GM21390 (cell line): ENCODE measurements at regions not wholly inside any gene's neighbourhood (a gene's known extent, or its start where the extent isn't known, plus 50 kb on each side); places are given as distances from the start of the nearest gene placed in this dataset.
"Not testable (repeated sequence)": the region's sequence is repeated elsewhere in the genome, so short reads cannot be mapped to it uniquely, and the experiment has no call there.

Source experiments
- ATAC-seq: cut with Tn5 transposase; IDR thresholded peaks from one replicate; pipeline ENCODE4 v1.9.1; 2021; ENCODE audit not compliant: unreplicated experiment

GRCh38 chr4:49153011-49153410, 166.9 kb downstream of the CWH43 start:
- ATAC-seq = not testable (repeated sequence)

GRCh38 chr4:49154308-49155103, 168.4 kb downstream of the CWH43 start:
- ATAC-seq = peak; percentile 66

GRCh38 chr4:49155270-49155669, 169.2 kb downstream of the CWH43 start:
- ATAC-seq = not testable (repeated sequence)

GRCh38 chr4:49156309-49156708, 170.2 kb downstream of the CWH43 start:
- ATAC-seq = not testable (repeated sequence)

GRCh38 chr4:49157630-49158029, 171.6 kb downstream of the CWH43 start:
- ATAC-seq = not testable (repeated sequence)

GRCh38 chr4:49161111-49161541, 175.1 kb downstream of the CWH43 start:
- ATAC-seq = not testable (repeated sequence)

GRCh38 chr4:49164916-49165315, 178.8 kb downstream of the CWH43 start:
- not testable (repeated sequence) for ATAC-seq

GRCh38 chr4:49177847-49178246, 191.8 kb downstream of the CWH43 start:
- not testable (repeated sequence) for ATAC-seq

- ATAC-seq = not testable (repeated sequence)
Measured at GRCh38 chr4:49181088-49181487, 195.0 kb downstream of the CWH43 start.

- ATAC-seq = not testable (repeated sequence)
Measured at GRCh38 chr4:49211396-49212194, 225.5 kb downstream of the CWH43 start.

- not testable (repeated sequence) for ATAC-seq
Measured at GRCh38 chr4:49213250-49213649, 227.2 kb downstream of the CWH43 start.

- not testable (repeated sequence) for ATAC-seq
Measured at GRCh38 chr4:49213750-49214149, 227.7 kb downstream of the CWH43 start.

GRCh38 chr4:49214453-49215081, 228.5 kb downstream of the CWH43 start:
- ATAC-seq = not testable (repeated sequence)

GRCh38 chr4:49215082-49215479, 229.0 kb downstream of the CWH43 start:
- not testable (repeated sequence) for ATAC-seq

GRCh38 chr4:49216606-49217005, 230.5 kb downstream of the CWH43 start:
- ATAC-seq = not testable (repeated sequence)

GRCh38 chr4:49217492-49217891, 231.4 kb downstream of the CWH43 start:
- ATAC-seq = no peak

GRCh38 chr4:49218094-49218493, 232.0 kb downstream of the CWH43 start:
- not testable (repeated sequence) for ATAC-seq

- not testable (repeated sequence) for ATAC-seq
Measured at GRCh38 chr4:49218931-49219330, 232.9 kb downstream of the CWH43 start.

GRCh38 chr4:49219489-49220225, 233.6 kb downstream of the CWH43 start:
- not testable (repeated sequence) for ATAC-seq

- ATAC-seq = no peak
Measured at GRCh38 chr4:49221209-49221608, 235.1 kb downstream of the CWH43 start.

- ATAC-seq = not testable (repeated sequence)
Measured at GRCh38 chr4:49222810-49223209, 236.7 kb downstream of the CWH43 start.
